Activated CD4-positive, alpha-beta memory T cell treated with anti-CD3 and anti-CD28 coated beads, Interleukin-2, amount 10 ng/mL, durations not matched to agents 7 days and 5 days (primary cell): ENCODE measurements at regions not wholly inside any gene's neighbourhood (a gene's known extent, or its start where the extent isn't known, plus 50 kb on each side); places are given as distances from the start of the nearest gene placed in this dataset.
"Not testable (repeated sequence)": the region's sequence is repeated elsewhere in the genome, so short reads cannot be mapped to it uniquely, and the experiment has no call there.

Source experiments
- CTCF ChIA-PET: fragments of 350-600 bp; sonication (Branson Sonifier 250); formaldehyde crosslinking; loops from one replicate; lab custom pipeline; 2021; ENCODE audit warnings: antibody characterized with exemption, inconsistent platforms; lab: Charles Lee
- POLR2A ChIA-PET: fragments of 350-600 bp; sonication (Branson Sonifier 250); formaldehyde crosslinking; loops from one replicate; lab custom pipeline; 2021; ENCODE audit warnings: antibody characterized with exemption; lab: Charles Lee
- DNase-seq: peaks from one replicate; pipeline ENCODE4 v3.0.0-alpha.2; 2020
- H3K27ac Mint-ChIP-seq: one replicate; pipeline ENCODE4 v1.8.0; 2021; ENCODE audit warnings: mild to moderate bottlenecking, mixed read lengths
- H3K27me3 Mint-ChIP-seq: one replicate; pipeline ENCODE4 v1.8.0; 2021; ENCODE audit warnings: mixed read lengths
- H3K36me3 Mint-ChIP-seq: one replicate; pipeline ENCODE4 v1.8.0; 2021; ENCODE audit warnings: low read depth, mixed read lengths
- H3K4me1 Mint-ChIP-seq: one replicate; pipeline ENCODE4 v1.8.0; 2021; ENCODE audit warnings: mixed read lengths
- H3K4me3 Mint-ChIP-seq: one replicate; pipeline ENCODE4 v1.8.0; 2021; ENCODE audit warnings: mild to moderate bottlenecking, mixed read lengths
- H3K9me3 Mint-ChIP-seq: one replicate; pipeline ENCODE4 v1.8.0; 2021; ENCODE audit warnings: mixed read lengths

DNA sequence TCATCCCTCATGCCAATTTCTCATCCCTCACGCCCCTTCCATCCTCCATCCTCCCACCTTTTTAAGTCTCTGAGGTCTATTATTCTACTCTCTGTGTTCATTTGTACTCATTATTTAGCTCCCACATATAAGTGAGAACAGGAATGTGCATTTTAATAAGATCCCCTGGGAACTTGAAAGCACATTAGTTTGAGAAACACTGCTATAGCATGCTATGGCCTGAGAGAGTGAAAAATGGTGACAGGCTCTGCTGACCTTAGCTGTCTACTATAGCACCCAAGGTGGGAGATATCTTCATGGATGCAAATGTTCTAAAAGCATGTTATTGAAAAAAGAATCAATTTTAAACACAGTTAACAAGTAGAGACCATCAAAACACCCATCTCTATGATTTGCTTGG lies 712.0 kb downstream of the TFAP2A start:
- H3K27ac Mint-ChIP-seq, result no peak overlapping the region
- ChIA-PET POLR2A (no interaction called here), CTCF (no interaction called here)
- no peak overlapping the region for H3K4me3 Mint-ChIP-seq
- no peaks in the 10 kb centered on the region for H3K36me3 Mint-ChIP-seq
- H3K27me3 Mint-ChIP-seq, result no peaks in the 10 kb centered on the region
- no peak for DNase-seq
- H3K9me3 Mint-ChIP-seq, result no peaks in the 10 kb centered on the region
- no peaks in the 10 kb centered on the region for H3K4me1 Mint-ChIP-seq

GRCh38 chr6:9699888-9700287 lies 715.0 kb downstream of the TFAP2A start:
- peaks cover 4% of the 10 kb centered on the region for H3K9me3 Mint-ChIP-seq
- CTCF ChIA-PET, result no interaction called here
- POLR2A ChIA-PET, result no interaction called here

DNA sequence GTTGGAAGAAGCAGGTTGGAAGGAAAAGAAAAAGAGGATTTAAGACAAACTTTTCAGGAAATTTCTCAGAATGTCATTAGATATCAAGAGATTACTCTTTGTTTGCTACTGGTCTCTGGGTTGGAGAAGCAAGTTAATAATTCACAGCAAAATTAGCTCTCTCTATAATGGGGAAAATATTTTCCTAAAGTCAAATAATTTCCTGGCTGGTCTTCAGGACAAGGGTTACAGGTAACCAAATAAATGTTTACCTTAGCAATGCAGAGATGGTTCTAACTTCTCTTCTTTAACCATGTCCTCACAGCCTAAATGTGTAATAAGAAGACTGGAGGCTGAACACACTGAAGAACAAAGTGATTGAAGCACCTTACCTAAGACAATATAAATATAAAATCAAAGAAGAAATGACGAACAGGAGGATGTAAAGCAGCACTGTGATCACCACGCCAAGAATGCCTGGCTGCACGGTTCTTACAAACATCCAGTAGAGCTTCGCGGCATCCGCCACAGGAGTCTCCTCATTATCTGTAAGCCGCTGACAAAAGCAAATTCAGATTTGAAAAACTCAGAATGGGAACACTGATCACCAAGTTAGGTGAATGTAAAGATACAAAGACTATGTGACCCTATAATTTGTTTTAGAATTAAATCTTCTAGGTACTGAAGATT lies 717.5 kb downstream of the TFAP2A start:
- peaks cover 4% of the 10 kb centered on the region for H3K9me3 Mint-ChIP-seq
- no peaks in the 10 kb centered on the region for H3K4me1 Mint-ChIP-seq
- no peak for DNase-seq
- H3K4me3 Mint-ChIP-seq, result no peak overlapping the region
- CTCF ChIA-PET, result no interaction called here
- POLR2A ChIA-PET, result no interaction called here
- H3K27me3 Mint-ChIP-seq, result no peaks in the 10 kb centered on the region
- H3K36me3 Mint-ChIP-seq, result no peaks in the 10 kb centered on the region
- H3K27ac Mint-ChIP-seq, result no peak overlapping the region

More at GRCh38 chr6:9699888-9700287, 715.0 kb downstream of the TFAP2A start:
- Mint-ChIP-seq H3K4me1 (no peaks in the 10 kb centered on the region), H3K4me3 (no peak overlapping the region), H3K27ac (no peak overlapping the region), H3K36me3 (no peaks in the 10 kb centered on the region), H3K27me3 (no peaks in the 10 kb centered on the region)
- no peak for DNase-seq

- Mint-ChIP-seq H3K27ac (no peak overlapping the region), H3K36me3 (no peaks in the 10 kb centered on the region), H3K9me3 (peaks cover 5% of the 10 kb centered on the region), H3K27me3 (no peaks in the 10 kb centered on the region), H3K4me3 (no peak overlapping the region), H3K4me1 (no peaks in the 10 kb centered on the region)
- DNase-seq, result no peak
- ChIA-PET POLR2A (no interaction called here), CTCF (no interaction called here)
Observed at GRCh38 chr6:9690388-9690787, 724.5 kb downstream of the TFAP2A start.

DNA sequence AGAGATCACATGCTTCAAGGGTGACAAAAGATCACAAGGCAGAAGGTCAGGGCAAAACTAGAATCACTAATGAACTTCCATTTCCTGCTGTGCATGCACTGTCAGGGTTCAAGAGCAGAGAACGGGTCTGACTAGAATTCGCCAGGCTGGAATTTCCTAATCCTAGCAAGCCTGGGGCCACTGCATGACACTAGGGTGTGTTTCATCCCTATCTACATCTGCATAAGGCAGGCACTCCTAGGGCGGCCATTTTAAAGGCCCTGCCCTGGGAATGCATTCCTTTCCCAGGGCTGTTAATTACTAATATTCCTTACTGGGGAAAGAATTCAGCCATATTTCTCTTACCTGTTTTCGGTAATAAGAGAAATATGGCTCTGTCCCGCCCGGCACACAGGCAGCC lies 734.1 kb downstream of the TFAP2A start:
- H3K9me3 Mint-ChIP-seq, H3K4me1 Mint-ChIP-seq, POLR2A ChIA-PET, H3K4me3 Mint-ChIP-seq, DNase-seq, H3K27me3 Mint-ChIP-seq, H3K36me3 Mint-ChIP-seq, CTCF ChIA-PET, H3K27ac Mint-ChIP-seq: not testable (repeated sequence)

GRCh38 chr6:9675122-9675521 lies 739.8 kb downstream of the TFAP2A start:
- POLR2A ChIA-PET, result no interaction called here
- H3K9me3 Mint-ChIP-seq, result peaks cover 5% of the 10 kb centered on the region
- no peaks in the 10 kb centered on the region for H3K27me3 Mint-ChIP-seq
- H3K4me3 Mint-ChIP-seq, result no peak overlapping the region
- CTCF ChIA-PET, result no interaction called here
- H3K27ac Mint-ChIP-seq, result no peak overlapping the region
- no peak for DNase-seq
- H3K4me1 Mint-ChIP-seq, result no peaks in the 10 kb centered on the region
- no peaks in the 10 kb centered on the region for H3K36me3 Mint-ChIP-seq

GRCh38 chr6:9659848-9660247 lies 755.0 kb downstream of the TFAP2A start:
- CTCF ChIA-PET, result no interaction called here
- no peak overlapping the region for H3K4me3 Mint-ChIP-seq

GRCh38 chr6:9657994-9658393 lies 756.9 kb downstream of the TFAP2A start:
- Mint-ChIP-seq H3K36me3 (no peaks in the 10 kb centered on the region), H3K9me3 (peaks cover 15% of the 10 kb centered on the region), H3K4me3 (no peak overlapping the region), H3K27ac (no peak overlapping the region), H3K4me1 (no peaks in the 10 kb centered on the region), H3K27me3 (no peaks in the 10 kb centered on the region)
- CTCF ChIA-PET, result no interaction called here
- DNase-seq, result no peak
- POLR2A ChIA-PET, result no interaction called here

More at GRCh38 chr6:9659848-9660247, 755.0 kb downstream of the TFAP2A start:
- POLR2A ChIA-PET, result no interaction called here
- Mint-ChIP-seq H3K27me3 (no peaks in the 10 kb centered on the region), H3K9me3 (peaks cover 12% of the 10 kb centered on the region), H3K36me3 (no peaks in the 10 kb centered on the region), H3K4me1 (no peaks in the 10 kb centered on the region), H3K27ac (no peak overlapping the region)
- no peak for DNase-seq

DNA sequence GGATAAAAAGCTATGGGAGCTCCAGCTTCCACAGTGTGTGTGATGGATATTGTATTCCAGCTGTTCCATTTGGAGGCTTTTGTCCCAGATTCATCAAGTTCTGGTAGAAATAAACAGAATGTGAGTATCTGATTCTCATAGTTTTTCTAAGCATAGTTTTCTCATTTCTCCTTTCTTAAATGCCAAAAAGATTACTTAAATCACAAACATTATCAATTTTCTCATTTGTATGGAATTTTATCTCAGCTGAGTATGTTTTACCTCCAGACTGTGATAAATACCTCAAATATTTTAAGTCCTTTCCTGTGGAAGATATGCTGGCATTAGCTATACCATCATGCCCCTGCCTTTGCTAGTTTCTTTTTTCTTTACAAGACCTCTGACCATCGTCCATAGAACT lies 767.3 kb downstream of the TFAP2A start:
- Mint-ChIP-seq H3K27me3 (no peaks in the 10 kb centered on the region), H3K9me3 (peaks cover 8% of the 10 kb centered on the region), H3K4me1 (no peaks in the 10 kb centered on the region), H3K4me3 (no peak overlapping the region), H3K36me3 (no peaks in the 10 kb centered on the region), H3K27ac (no peak overlapping the region)
- POLR2A ChIA-PET, result no interaction called here
- DNase-seq, result no peak
- CTCF ChIA-PET, result interaction anchor here (0.7 kb wide), 1 partner anchor 665 kb away, joined by 3 read pairs; no protein-coding TSS in a partner anchor

DNA sequence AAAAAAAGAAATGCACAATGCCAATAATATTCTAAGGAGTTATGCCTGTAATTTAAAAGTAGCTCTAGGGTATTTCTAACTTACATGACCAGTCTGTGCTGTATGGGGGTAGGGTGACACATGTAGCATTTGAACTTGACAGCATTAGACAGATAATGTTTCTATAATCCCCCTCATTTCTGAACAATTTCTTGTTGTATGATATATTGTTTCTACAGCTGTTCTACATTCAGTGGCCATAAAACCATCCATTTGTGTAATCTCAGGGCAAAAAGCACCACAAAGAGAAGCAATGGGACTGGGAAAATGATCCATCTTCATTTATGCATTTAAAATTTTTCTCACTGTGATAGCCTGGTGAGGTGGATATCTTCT lies 767.8 kb downstream of the TFAP2A start:
- Mint-ChIP-seq H3K36me3 (no peaks in the 10 kb centered on the region), H3K27ac (no peak overlapping the region), H3K27me3 (no peaks in the 10 kb centered on the region), H3K4me1 (no peaks in the 10 kb centered on the region), H3K4me3 (no peak overlapping the region), H3K9me3 (peaks cover 8% of the 10 kb centered on the region)
- ChIA-PET POLR2A (no interaction called here), CTCF (no interaction called here)
- no peak for DNase-seq

GRCh38 chr6:9646342-9647070 lies 768.4 kb downstream of the TFAP2A start:
- H3K27me3 Mint-ChIP-seq, result no peaks in the 10 kb centered on the region
- POLR2A ChIA-PET, result no interaction called here
- DNase-seq, result no peak
- no peaks in the 10 kb centered on the region for H3K4me1 Mint-ChIP-seq
- no peaks in the 10 kb centered on the region for H3K36me3 Mint-ChIP-seq
- CTCF ChIA-PET, result no interaction called here
- no peak overlapping the region for H3K4me3 Mint-ChIP-seq
- H3K27ac Mint-ChIP-seq, result no peak overlapping the region
- peaks cover 8% of the 10 kb centered on the region for H3K9me3 Mint-ChIP-seq

DNA sequence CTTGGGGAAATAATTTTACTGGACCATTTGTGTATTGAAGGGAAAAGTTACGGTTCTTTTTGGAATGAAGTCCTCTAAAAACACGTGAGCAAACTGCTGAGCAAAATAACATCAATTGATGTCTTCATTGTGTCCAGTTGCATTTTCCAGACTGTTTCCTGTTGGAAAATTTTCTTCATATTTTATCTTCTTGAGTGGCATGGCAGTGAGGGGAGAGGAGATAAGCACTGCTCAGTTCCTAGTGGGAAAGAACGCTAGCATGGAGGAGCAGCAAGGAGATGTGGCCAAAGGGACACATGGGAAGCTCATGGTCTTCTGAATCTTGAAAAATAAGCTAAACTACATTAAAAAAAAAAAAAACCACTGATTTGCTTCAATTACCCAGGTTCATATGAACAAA lies 776.0 kb downstream of the TFAP2A start:
- Mint-ChIP-seq H3K9me3 (peaks cover 9% of the 10 kb centered on the region), H3K36me3 (no peaks in the 10 kb centered on the region), H3K4me1 (no peaks in the 10 kb centered on the region), H3K4me3 (no peak overlapping the region), H3K27me3 (no peaks in the 10 kb centered on the region), H3K27ac (no peak overlapping the region)
- ChIA-PET CTCF (no interaction called here), POLR2A (no interaction called here)
- no peak for DNase-seq

DNA sequence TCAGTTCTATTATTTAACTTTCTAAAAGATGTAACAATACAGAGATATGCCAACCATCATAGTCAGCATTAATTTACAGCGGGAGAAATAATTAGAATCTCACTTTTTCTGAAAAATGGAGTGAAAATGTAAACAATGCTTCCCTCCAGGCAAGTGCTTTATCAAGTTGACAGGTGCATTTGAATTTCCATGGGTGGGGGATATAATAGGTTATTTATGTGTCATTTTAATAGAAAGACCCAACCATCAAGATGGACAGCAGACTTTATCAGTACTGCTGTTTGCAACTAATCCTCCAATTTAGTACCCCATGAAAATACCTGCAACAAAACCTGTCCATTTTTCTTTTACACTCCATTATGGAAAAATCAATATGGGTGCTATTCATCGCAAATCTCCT lies 780.1 kb downstream of the TFAP2A start:
- Mint-ChIP-seq H3K27ac (no peak overlapping the region), H3K36me3 (no peaks in the 10 kb centered on the region), H3K4me1 (no peaks in the 10 kb centered on the region), H3K27me3 (no peaks in the 10 kb centered on the region), H3K4me3 (no peak overlapping the region), H3K9me3 (peaks cover 12% of the 10 kb centered on the region)
- POLR2A ChIA-PET, result no interaction called here
- no peak for DNase-seq
- CTCF ChIA-PET, result no interaction called here

GRCh38 chr6:9632026-9632425 lies 782.8 kb downstream of the TFAP2A start:
- CTCF ChIA-PET, result no interaction called here
- Mint-ChIP-seq H3K36me3 (no peaks in the 10 kb centered on the region), H3K4me3 (no peak overlapping the region), H3K27ac (no peak overlapping the region), H3K4me1 (no peaks in the 10 kb centered on the region), H3K9me3 (peaks cover 8% of the 10 kb centered on the region), H3K27me3 (no peaks in the 10 kb centered on the region)
- POLR2A ChIA-PET, result no interaction called here
- DNase-seq, result no peak
